IMR-90 (cell line): ENCODE measurements at regions not wholly inside any gene's neighbourhood (a gene's known extent, or its start where the extent isn't known, plus 50 kb on each side); places are given as distances from the start of the nearest gene placed in this dataset.

ENCODE experiments used
- ATAC-seq: fragments of 200-7000 bp; cut with Tn5 transposase; 2 replicates; pipeline ENCODE4 v1.9.1; 2020; ENCODE audit warnings: low read depth, mild to moderate bottlenecking, moderate library complexity
- BruUV-seq: library from RNA; stranded (reverse); fragments of 400-500 nt; replicated peaks from 2 replicates; lab custom pipeline; 2021; lab: Mats Ljungman, UMichigan
- CTCF ChIA-PET: fragments of 300-600 bp; formaldehyde crosslinking; extraction: SDS; loops from one replicate; lab custom pipeline; 2021; ENCODE audit warnings: antibody characterized with exemption; lab: Yijun Ruan, JAX
- POLR2A ChIA-PET: fragments of 300-600 bp; sonication (Branson Sonifier 250); formaldehyde crosslinking; loops from one replicate; lab custom pipeline; 2022; ENCODE audit warnings: antibody characterized with exemption; ENCODE audit not compliant: unreplicated experiment; lab: Charles Lee
- DNase-seq: peaks from one replicate; pipeline ENCODE4 v3.0.0; 2013
- H2AFZ ChIP-seq: replicated peaks from 2 replicates; pipeline ENCODE3; 2013; ENCODE audit warnings: low read length, mild to moderate bottlenecking; ENCODE audit not compliant: poor library complexity
- H2AK5ac ChIP-seq: 2 replicates; pipeline ENCODE4 v1.6.1; 2013; ENCODE audit warnings: low read depth, low read length, inconsistent platforms
- H2AK9ac ChIP-seq: replicated peaks from 2 replicates; pipeline ENCODE3; 2013; ENCODE audit warnings: mild to moderate bottlenecking, low read depth, low read length, moderate library complexity; ENCODE audit not compliant: poor library complexity
- H2BK120ac ChIP-seq: 2 replicates; pipeline ENCODE4 v1.6.1; 2013; ENCODE audit warnings: low read depth, low read length, inconsistent platforms
- H2BK15ac ChIP-seq: 3 replicates; pipeline ENCODE4 v1.6.1; 2013; ENCODE audit warnings: low read depth, low read length, inconsistent platforms
- H2BK20ac ChIP-seq: 2 replicates; pipeline ENCODE4 v1.6.1; 2013; ENCODE audit warnings: low read depth, mild to moderate bottlenecking, inconsistent platforms, low read length, moderate library complexity
- H2BK5ac ChIP-seq: 2 replicates; pipeline ENCODE4 v1.6.1; 2013; ENCODE audit warnings: mild to moderate bottlenecking, low read depth, low read length, inconsistent platforms; ENCODE audit not compliant: poor library complexity, severe bottlenecking
- H3K14ac ChIP-seq: replicated peaks from 2 replicates; pipeline ENCODE4 v1.6.1; 2013; ENCODE audit warnings: low read depth, low read length, inconsistent platforms
- H3K18ac ChIP-seq: 2 replicates; pipeline ENCODE4 v1.6.1; 2013; ENCODE audit warnings: low read depth, low read length, control low read depth
- H3K23ac ChIP-seq: 2 replicates; pipeline ENCODE4 v1.6.1; 2013; ENCODE audit warnings: low read depth, low read length, inconsistent platforms
- H3K27ac ChIP-seq: 2 replicates; pipeline ENCODE4 v1.5.1; 2013; ENCODE audit warnings: mild to moderate bottlenecking, control low read depth, low read length; ENCODE audit not compliant: insufficient read depth
- H3K27me3 ChIP-seq: 2 replicates; pipeline ENCODE4 v1.6.1; 2013; ENCODE audit warnings: low read length; ENCODE audit not compliant: control insufficient read depth, insufficient read depth
- H3K36me3 ChIP-seq: 2 replicates; pipeline ENCODE4 v1.6.1; 2013; ENCODE audit warnings: low read length, mixed read lengths; ENCODE audit not compliant: control insufficient read depth, insufficient read depth
- H3K4ac ChIP-seq: 2 replicates; pipeline ENCODE4 v1.6.1; 2013; ENCODE audit warnings: low read depth, low read length, inconsistent platforms
- H3K4me1 ChIP-seq: 2 replicates; pipeline ENCODE4 v1.6.1; 2013; ENCODE audit warnings: low read length, mixed read lengths; ENCODE audit not compliant: control insufficient read depth, insufficient read depth
- H3K4me2 ChIP-seq: 2 replicates; pipeline ENCODE4 v1.6.1; 2013; ENCODE audit warnings: low read depth, mild to moderate bottlenecking, control low read depth, low read length, moderate library complexity
- H3K4me3 ChIP-seq: 2 replicates; pipeline ENCODE4 v1.5.1; 2013; ENCODE audit warnings: low read depth, mild to moderate bottlenecking, control low read depth, low read length, moderate library complexity; ENCODE audit not compliant: insufficient read depth
- H3K56ac ChIP-seq: 2 replicates; pipeline ENCODE4 v1.6.1; 2013; ENCODE audit warnings: low read length, inconsistent platforms; ENCODE audit not compliant: insufficient read depth; ENCODE audit errors: extremely low read depth
- H3K79me1 ChIP-seq, 2 experiments: 2 replicates each; pipeline ENCODE4 v1.6.1; 2013; ENCODE audit warnings: low read length in 2 of 2, inconsistent platforms in 1 of 2, low read depth in 1 of 2
- H3K9ac ChIP-seq: 2 replicates; pipeline ENCODE4 v1.6.1; 2013; ENCODE audit warnings: low read depth, low read length, control low read depth
- H3K9me1 ChIP-seq: 2 replicates; pipeline ENCODE4 v1.6.1; 2013; ENCODE audit warnings: low read length, inconsistent platforms; ENCODE audit not compliant: insufficient read depth
- H3K9me3 ChIP-seq: 2 replicates; pipeline ENCODE4 v1.6.1; 2013; ENCODE audit warnings: low read length; ENCODE audit not compliant: control insufficient read depth, insufficient read depth
- H4K20me1 ChIP-seq: 2 replicates; pipeline ENCODE4 v1.6.1; 2013; ENCODE audit warnings: low read length, inconsistent platforms; ENCODE audit not compliant: insufficient read depth
- H4K5ac ChIP-seq: 2 replicates; pipeline ENCODE4 v1.6.1; 2013; ENCODE audit warnings: mild to moderate bottlenecking, low read depth, low read length, control low read depth
- H4K8ac ChIP-seq, 2 experiments: 2 replicates each; pipeline ENCODE4 v1.6.1; 2013; ENCODE audit warnings: low read depth in 2 of 2, low read length in 2 of 2, control low read depth in 1 of 2, inconsistent platforms in 1 of 2
- H4K91ac ChIP-seq: 2 replicates; pipeline ENCODE4 v1.6.1; 2013; ENCODE audit warnings: low read depth, low read length, inconsistent platforms; ENCODE audit not compliant: insufficient read depth
- FOS ChIP-seq: fragments of 150-350 bp; IDR thresholded peaks from 2 replicates; pipeline ENCODE4 v1.6.1; 2016; ENCODE audit warnings: low read depth, low read length
- MAFK ChIP-seq: IDR thresholded peaks from 2 replicates; pipeline ENCODE4 v1.6.1; 2012; ENCODE audit warnings: low read depth, low read length, improper control_type of control experiment
- MXI1 ChIP-seq: IDR thresholded peaks from 2 replicates; pipeline ENCODE4 v1.6.1; 2012; ENCODE audit warnings: low read depth, mild to moderate bottlenecking, low read length, moderate library complexity, borderline replicate concordance
- POLR2A ChIP-seq: IDR thresholded peaks from 2 replicates; pipeline ENCODE4 v1.6.1; 2012; ENCODE audit warnings: mild to moderate bottlenecking, low read depth, low read length
- RAD21 ChIP-seq: IDR thresholded peaks from 2 replicates; pipeline ENCODE4 v1.6.1; 2012; ENCODE audit warnings: low read length, improper control_type of control experiment
- RCOR1 ChIP-seq: IDR thresholded peaks from 2 replicates; pipeline ENCODE4 v1.6.1; 2012; ENCODE audit warnings: mild to moderate bottlenecking, low read length, improper control_type of control experiment; ENCODE audit not compliant: insufficient replicate concordance
- RFX5 ChIP-seq: IDR thresholded peaks from 2 replicates; pipeline ENCODE4 v1.8.0; 2012; ENCODE audit warnings: low read depth, mild to moderate bottlenecking, low read length, moderate library complexity
- SMC3 ChIP-seq: fragments of 150-350 bp; IDR thresholded peaks from 2 replicates; pipeline ENCODE4 v1.6.1; 2016; ENCODE audit warnings: low read depth, mild to moderate bottlenecking, antibody characterized with exemption, low read length, moderate library complexity
- USF2 ChIP-seq: fragments of 150-350 bp; IDR thresholded peaks from 2 replicates; pipeline ENCODE4 v1.6.1; 2017; ENCODE audit warnings: mild to moderate bottlenecking, antibody characterized with exemption, low read length, low read depth
- WGBS, 2 experiments: methylation state at CpG; one replicate each; pipeline versions ENCODE4 v1.1.5 to v1.1.7; 2013; ENCODE audit warnings: missing lambda C conversion rate in 2 of 2; ENCODE audit not compliant: insufficient read length in 1 of 2; ENCODE audit errors: extremely low coverage in 2 of 2; 5-methylcytosine and 5-hydroxymethylcytosine counted together
- dilution Hi-C: fragments of 300-500 bp; cut with HindIII; formaldehyde crosslinking; loops from one replicate; pipeline ENCODE4 v1.14.3; 2018; ENCODE audit warnings: low sequenced_read_pairs; ENCODE audit not compliant: unreplicated experiment
- in situ Hi-C: fragments of 300-500 bp; cut with MboI; formaldehyde crosslinking; loops from 3 replicates; pipeline ENCODE4 v1.14.3; 2019; ENCODE audit warnings: low sequenced_read_pairs, inconsistent platforms, mixed read lengths
- intact Hi-C: fragments of 100-400 bp; cut with micrococcal nuclease; formaldehyde crosslinking; loops from 2 replicates; pipeline ENCODE4 v1.10.0; 2022

- H4K8ac ChIP-seq = no peak overlapping the region
- TF ChIP-seq POLR2A (no peak), SMC3 (no peak), RAD21 (no peak), MXI1 (no peak), RCOR1 (no peak), MAFK (no peak), FOS (no peak), USF2 (no peak), RFX5 (no peak)
Observed at GRCh38 chr1:106439475-106439874, 617.0 kb upstream of the PRMT6 start.

More at GRCh38 chr1:106439475-106439874, 617.0 kb upstream of the PRMT6 start:
- Histone ChIP-seq H2BK120ac (no peak overlapping the region), H3K4me3 (no peak overlapping the region), H2AK9ac (no peak overlapping the region), H3K27me3 (no peaks in the 10 kb centered on the region), H3K27ac (no peak overlapping the region), H3K14ac (no peak overlapping the region), H3K18ac (no peak overlapping the region), H3K9me3 (0 out of 2 replicates have a peak, but pooled peaks cover 1% of the 10 kb centered on the region), H3K4me2 (no peak overlapping the region), H4K5ac (no peak overlapping the region), H2BK20ac (no peak overlapping the region), H3K36me3 (no peaks in the 10 kb centered on the region), H2AFZ (no peak overlapping the region), H3K4ac (no peak overlapping the region), H3K79me1 (no peaks in the 10 kb centered on the region), H3K4me1 (no peaks in the 10 kb centered on the region), H3K23ac (no peak overlapping the region), H2BK5ac (no peak overlapping the region), H2BK15ac (no peak overlapping the region), H4K20me1 (no peaks in the 10 kb centered on the region), H3K56ac (no peak overlapping the region), H3K9ac (no peak overlapping the region), H4K91ac (no peak overlapping the region), H2AK5ac (no peak overlapping the region), H3K9me1 (no peaks in the 10 kb centered on the region)
- ChIA-PET CTCF (no interaction called here), POLR2A (no interaction called here)
- dilution Hi-C loops (no loop called here), in situ Hi-C loops (no loop called here), intact Hi-C loops (no loop called here)
- no TSS peak for BruUV-seq
- WGBS, 2 experiments = no CpG with 5 or more reads among the region's 4 CpGs
- ATAC-seq = no peak
- no peak for DNase-seq
